Fibroblast of lung (primary cell): ENCODE measurements at regions not wholly inside any gene's neighbourhood (a gene's known extent, or its start where the extent isn't known, plus 50 kb on each side); places are given as distances from the start of the nearest gene placed in this dataset.

Experiments used
- DNase-seq, 2 donors: peaks; one replicate each; pipeline versions ENCODE4 v3.0.0 to v3.0.0-alpha.2; 2010; ENCODE audit warnings: low read depth in 2 of 2
- H2AFZ ChIP-seq: 2 replicates; pipeline ENCODE4 v1.5.1; 2012; ENCODE audit warnings: low read length, control low read depth, inconsistent platforms
- H3K27ac ChIP-seq: 2 replicates; pipeline ENCODE4 v1.5.1; 2011; ENCODE audit warnings: low read length, control low read depth; ENCODE audit not compliant: insufficient read depth
- H3K27me3 ChIP-seq: 2 replicates; pipeline ENCODE4 v1.5.1; 2011; ENCODE audit warnings: mild to moderate bottlenecking, low read length; ENCODE audit not compliant: control insufficient read depth, insufficient read depth
- H3K36me3 ChIP-seq: 2 replicates; pipeline ENCODE4 v1.5.1; 2011; ENCODE audit warnings: low read length; ENCODE audit not compliant: control insufficient read depth, insufficient read depth
- H3K4me1 ChIP-seq: 2 replicates; pipeline ENCODE4 v1.5.1; 2011; ENCODE audit warnings: low read length; ENCODE audit not compliant: control insufficient read depth, insufficient read depth; ENCODE audit errors: extremely low read depth
- H3K4me2 ChIP-seq: 2 replicates; pipeline ENCODE4 v1.5.1; 2011; ENCODE audit warnings: low read length, control low read depth; ENCODE audit not compliant: insufficient read depth; ENCODE audit errors: extremely low read depth
- H3K4me3 ChIP-seq, 4 experiments: fragments of 200-600 bp in 1 of 4; sonication (generic) in 1 of 4; replicated peaks in 1 of 4; 2 replicates each; pipeline ENCODE4 v1.5.1; 2011 to 2016; ENCODE audit warnings: low read length in 4 of 4, low read depth in 3 of 4, mild to moderate bottlenecking in 3 of 4, control low read depth in 2 of 4, inconsistent platforms in 1 of 4, mixed read lengths in 1 of 4; ENCODE audit not compliant: insufficient read depth in 1 of 4; ENCODE audit errors: control extremely low read depth in 1 of 4
- H3K79me2 ChIP-seq: 2 replicates; pipeline ENCODE4 v1.5.1; 2012; ENCODE audit warnings: mild to moderate bottlenecking, low read length, inconsistent platforms; ENCODE audit not compliant: control insufficient read depth, insufficient read depth
- H3K9ac ChIP-seq: 2 replicates; pipeline ENCODE4 v1.5.1; 2011; ENCODE audit warnings: mild to moderate bottlenecking, low read length, control low read depth; ENCODE audit not compliant: insufficient read depth
- H3K9me3 ChIP-seq: 2 replicates; pipeline ENCODE4 v1.5.1; 2012; ENCODE audit warnings: low read depth, low read length; ENCODE audit not compliant: control insufficient read depth, insufficient read depth
- H4K20me1 ChIP-seq: 2 replicates; pipeline ENCODE4 v1.5.1; 2011; ENCODE audit warnings: low read length; ENCODE audit not compliant: control insufficient read depth, insufficient read depth; ENCODE audit errors: extremely low read depth
- EZH2 ChIP-seq: IDR thresholded peaks from 2 replicates; pipeline ENCODE4 v1.5.1; 2012; ENCODE audit warnings: low read length, control low read depth, mild to moderate bottlenecking; ENCODE audit errors: missing control alignments
- TF ChIP-seq, protein P1 (sequence below), 2 donors: IDR thresholded peaks in 1 of 2; conservative IDR thresholded peaks in 1 of 2; 1 replicate in 1 of 2; 2 replicates in 1 of 2; pipeline ENCODE4 v1.5.1; 2011 to 2012; ENCODE audit warnings: low read length in 2 of 2, control low read depth in 1 of 2, inconsistent platforms in 1 of 2, low read depth in 1 of 2, mild to moderate bottlenecking in 1 of 2

DNA sequence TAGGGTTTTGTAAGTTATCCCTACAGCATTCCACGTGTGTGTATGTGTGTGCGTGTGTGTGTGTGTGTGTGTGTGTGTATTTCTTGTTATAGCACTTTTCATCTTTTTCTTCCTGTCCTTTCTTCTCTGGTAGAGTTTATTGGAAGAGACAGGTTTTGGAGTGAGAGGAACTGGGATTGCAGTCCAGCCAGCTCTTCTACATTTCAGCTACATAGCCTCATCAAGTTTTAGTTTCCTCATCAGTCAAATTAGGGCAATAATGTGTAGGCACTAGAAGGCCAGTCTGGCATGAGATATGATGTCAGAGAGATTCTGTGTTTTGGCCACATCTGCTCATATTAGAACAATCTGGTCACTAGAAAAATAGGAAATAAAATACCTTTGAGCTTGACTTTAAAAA is 1283.5 kb upstream of the TENM4 start:
- Histone ChIP-seq H3K4me3 (no peak overlapping the region), H3K4me2 (no peak overlapping the region), H4K20me1 (no peaks in the 10 kb centered on the region), H3K9me3 (no peaks in the 10 kb centered on the region), H3K9ac (no peak overlapping the region), H3K27me3 (no peaks in the 10 kb centered on the region), H3K27ac (no peak overlapping the region), H3K4me1 (no peaks in the 10 kb centered on the region), H3K79me2 (no peaks in the 10 kb centered on the region), H3K36me3 (no peaks in the 10 kb centered on the region), H2AFZ (no peak overlapping the region)
- TF ChIP-seq EZH2: no peak
- TF ChIP-seq, protein P1, sequence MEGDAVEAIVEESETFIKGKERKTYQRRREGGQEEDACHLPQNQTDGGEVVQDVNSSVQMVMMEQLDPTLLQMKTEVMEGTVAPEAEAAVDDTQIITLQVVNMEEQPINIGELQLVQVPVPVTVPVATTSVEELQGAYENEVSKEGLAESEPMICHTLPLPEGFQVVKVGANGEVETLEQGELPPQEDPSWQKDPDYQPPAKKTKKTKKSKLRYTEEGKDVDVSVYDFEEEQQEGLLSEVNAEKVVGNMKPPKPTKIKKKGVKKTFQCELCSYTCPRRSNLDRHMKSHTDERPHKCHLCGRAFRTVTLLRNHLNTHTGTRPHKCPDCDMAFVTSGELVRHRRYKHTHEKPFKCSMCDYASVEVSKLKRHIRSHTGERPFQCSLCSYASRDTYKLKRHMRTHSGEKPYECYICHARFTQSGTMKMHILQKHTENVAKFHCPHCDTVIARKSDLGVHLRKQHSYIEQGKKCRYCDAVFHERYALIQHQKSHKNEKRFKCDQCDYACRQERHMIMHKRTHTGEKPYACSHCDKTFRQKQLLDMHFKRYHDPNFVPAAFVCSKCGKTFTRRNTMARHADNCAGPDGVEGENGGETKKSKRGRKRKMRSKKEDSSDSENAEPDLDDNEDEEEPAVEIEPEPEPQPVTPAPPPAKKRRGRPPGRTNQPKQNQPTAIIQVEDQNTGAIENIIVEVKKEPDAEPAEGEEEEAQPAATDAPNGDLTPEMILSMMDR (conservative IDR thresholded peaks at IDR 0.05 in 1 of 2, IDR thresholded peaks at IDR 0.05 in 1 of 2; ENCODE audit: low read depth in 1 of 2, low read length in 2 of 2): no peak
- no peak for DNase-seq

DNA sequence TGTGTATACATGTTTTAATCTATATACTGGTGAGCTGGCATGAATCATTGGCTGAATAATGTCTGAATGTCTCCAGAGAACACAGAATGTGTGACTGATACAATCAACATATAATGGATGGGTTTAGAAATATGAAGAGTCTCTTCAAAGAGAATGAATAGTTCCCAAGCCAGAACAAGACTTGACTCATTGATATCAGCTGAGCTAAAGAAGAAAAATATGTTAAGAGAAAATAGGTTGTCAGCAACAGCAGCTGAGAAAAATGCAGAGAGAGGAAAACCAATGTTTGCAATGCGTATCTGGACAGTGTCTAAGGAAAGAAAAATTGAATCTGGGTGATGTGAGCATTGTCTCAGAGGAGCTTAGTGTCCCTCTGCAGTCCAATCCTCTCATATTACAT is 1281.8 kb upstream of the TENM4 start:
- Histone ChIP-seq H3K9me3 (no peaks in the 10 kb centered on the region), H3K27me3 (no peaks in the 10 kb centered on the region), H2AFZ (no peak overlapping the region), H3K36me3 (no peaks in the 10 kb centered on the region), H3K4me3 (no peak overlapping the region), H3K4me2 (no peak overlapping the region), H4K20me1 (no peaks in the 10 kb centered on the region), H3K9ac (no peak overlapping the region), H3K79me2 (no peaks in the 10 kb centered on the region), H3K27ac (no peak overlapping the region), H3K4me1 (no peaks in the 10 kb centered on the region)
- TF ChIP-seq, protein P1 (conservative IDR thresholded peaks at IDR 0.05 in 1 of 2, IDR thresholded peaks at IDR 0.05 in 1 of 2; ENCODE audit: low read depth in 1 of 2, low read length in 2 of 2): no peak
- TF ChIP-seq EZH2: no peak
- DNase-seq: peak; percentile 9 to 23

- Histone ChIP-seq H3K4me3 (no peak overlapping the region), H3K4me1 (no peaks in the 10 kb centered on the region), H3K27me3 (no peaks in the 10 kb centered on the region), H3K36me3 (no peaks in the 10 kb centered on the region), H2AFZ (no peak overlapping the region), H3K27ac (no peak overlapping the region), H3K9me3 (no peaks in the 10 kb centered on the region), H3K9ac (no peak overlapping the region), H4K20me1 (no peaks in the 10 kb centered on the region), H3K79me2 (no peaks in the 10 kb centered on the region), H3K4me2 (no peak overlapping the region)
- no peak for DNase-seq
- TF ChIP-seq, protein P1 (conservative IDR thresholded peaks at IDR 0.05 in 1 of 2, IDR thresholded peaks at IDR 0.05 in 1 of 2; ENCODE audit: low read depth in 1 of 2, low read length in 2 of 2): no peak
- TF ChIP-seq EZH2: no peak
Observed at GRCh38 chr11:80720295-80720694, 1279.5 kb upstream of the TENM4 start.
